ENCODE measurements at regions not wholly inside any gene's neighbourhood (a gene's known extent, or its start where the extent isn't known, plus 50 kb on each side); places are given as distances from the start of the nearest gene placed in this dataset.

DNA sequence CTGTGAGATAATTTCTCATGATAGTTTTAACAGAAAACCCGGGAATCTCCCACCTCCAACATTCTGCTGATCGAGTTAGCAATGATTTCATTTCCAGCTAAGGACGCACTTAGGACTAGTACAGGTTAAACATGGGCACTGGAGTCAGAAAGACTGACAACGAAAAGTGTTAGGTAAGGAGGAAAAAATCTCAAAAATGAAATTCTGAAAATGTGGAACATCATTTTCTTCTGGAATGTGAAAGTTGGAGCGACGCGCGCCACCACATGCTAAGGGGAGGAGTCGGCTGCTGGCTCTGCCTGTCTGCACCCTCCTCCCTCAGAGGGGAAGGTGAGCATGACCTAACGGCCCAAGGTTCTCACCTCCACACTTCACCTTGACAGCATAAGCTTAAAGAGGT lies 221.6 kb upstream of the KCNG1 start:
- Histone ChIP-seq H2AK9ac (replicated peaks; ENCODE audit: low read depth, low read length, poor library complexity) (no peak overlapping the region), H3K27ac (ENCODE audit: insufficient read depth, low read length) (no peak overlapping the region), H2BK15ac (ENCODE audit: low read depth, low read length) (no peak overlapping the region), H2BK20ac (ENCODE audit: low read depth, low read length) (no peak overlapping the region), H3K36me3 (ENCODE audit: control insufficient read depth, insufficient read depth, low read length) (no peaks in the 10 kb centered on the region), H4K20me1 (ENCODE audit: insufficient read depth, low read length) (no peaks in the 10 kb centered on the region), H3K18ac (ENCODE audit: low read depth, low read length) (no peak overlapping the region), H3K23ac (ENCODE audit: low read depth, low read length) (no peak overlapping the region), H2AK5ac (ENCODE audit: low read depth, low read length) (no peak overlapping the region), H3K4me2 (ENCODE audit: low read depth, low read length) (no peak overlapping the region), H3K14ac (replicated peaks; ENCODE audit: low read depth, low read length) (no peak overlapping the region), H3K56ac (ENCODE audit: extremely low read depth, insufficient read depth, low read length) (no peak overlapping the region), H3K9me3 (ENCODE audit: control insufficient read depth, insufficient read depth, low read length) (peaks cover 19% of the 10 kb centered on the region), H2AFZ (replicated peaks; ENCODE audit: low read length, poor library complexity) (no peak overlapping the region), H3K9ac (ENCODE audit: low read depth, low read length) (no peak overlapping the region), H2BK120ac (ENCODE audit: low read depth, low read length) (no peak overlapping the region), H4K91ac (ENCODE audit: insufficient read depth, low read depth, low read length) (no peak overlapping the region), H3K27me3 (ENCODE audit: control insufficient read depth, insufficient read depth, low read length) (peaks cover 60% of the 10 kb centered on the region), H3K79me1 (ENCODE audit: low read depth in 1 of 2, low read length in 2 of 2) (no peaks in the 10 kb centered on the region), H2BK5ac (ENCODE audit: low read depth, low read length, poor library complexity, severe bottlenecking) (no peak overlapping the region), H3K4me1 (ENCODE audit: control insufficient read depth, insufficient read depth, low read length) (no peaks in the 10 kb centered on the region), H3K4ac (ENCODE audit: low read depth, low read length) (no peak overlapping the region), H3K9me1 (ENCODE audit: insufficient read depth, low read length) (peaks cover 2% of the 10 kb centered on the region; the same call in 1 of the 2 replicates), H3K4me3 (ENCODE audit: insufficient read depth, low read depth, low read length) (no peak overlapping the region), H4K5ac (ENCODE audit: low read depth, low read length) (no peak overlapping the region), H4K8ac (ENCODE audit: low read depth in 2 of 2, low read length in 2 of 2) (no peak overlapping the region)
- no TSS peak for BruUV-seq (replicated peaks)
- ChIA-PET CTCF (no interaction called here), POLR2A (ENCODE audit: unreplicated experiment) (no interaction called here)
- no peak for ATAC-seq (ENCODE audit: low read depth)
- intact Hi-C loops (cut with micrococcal nuclease) (no loop called here), in situ Hi-C loops (cut with MboI; ENCODE audit: low sequenced_read_pairs) (no loop called here), dilution Hi-C loops (cut with HindIII; ENCODE audit: low sequenced_read_pairs, unreplicated experiment) (no loop called here)
- DNase-seq: no peak
- TF ChIP-seq CHD1 (IDR thresholded peaks at IDR 0.05; ENCODE audit: low read depth, low read length) (no peak), FOS (IDR thresholded peaks at IDR 0.05; ENCODE audit: low read depth, low read length) (no peak), RFX5 (IDR thresholded peaks at IDR 0.05; ENCODE audit: low read depth, low read length) (no peak), RCOR1 (IDR thresholded peaks at IDR 0.05; ENCODE audit: insufficient replicate concordance, low read length) (no peak), POLR2A (IDR thresholded peaks at IDR 0.05; ENCODE audit: low read depth, low read length) (no peak), BHLHE40 (IDR thresholded peaks at IDR 0.05; ENCODE audit: low read depth, low read length) (no peak), MAZ (IDR thresholded peaks at IDR 0.05; ENCODE audit: borderline replicate concordance, low read depth, low read length) (no peak), MXI1 (IDR thresholded peaks at IDR 0.05; ENCODE audit: borderline replicate concordance, low read depth, low read length) (no peak), MAFK (IDR thresholded peaks at IDR 0.05; ENCODE audit: low read depth, low read length) (no peak), SMC3 (IDR thresholded peaks at IDR 0.05; ENCODE audit: low read depth, low read length) (no peak), CEBPB (IDR thresholded peaks at IDR 0.05; ENCODE audit: low read depth, low read length) (no peak), RAD21 (IDR thresholded peaks at IDR 0.05; ENCODE audit: low read length) (no peak), NFE2L2 (IDR thresholded peaks at IDR 0.05; ENCODE audit: low read depth, low read length) (no peak)
- TF ChIP-seq, protein P1, sequence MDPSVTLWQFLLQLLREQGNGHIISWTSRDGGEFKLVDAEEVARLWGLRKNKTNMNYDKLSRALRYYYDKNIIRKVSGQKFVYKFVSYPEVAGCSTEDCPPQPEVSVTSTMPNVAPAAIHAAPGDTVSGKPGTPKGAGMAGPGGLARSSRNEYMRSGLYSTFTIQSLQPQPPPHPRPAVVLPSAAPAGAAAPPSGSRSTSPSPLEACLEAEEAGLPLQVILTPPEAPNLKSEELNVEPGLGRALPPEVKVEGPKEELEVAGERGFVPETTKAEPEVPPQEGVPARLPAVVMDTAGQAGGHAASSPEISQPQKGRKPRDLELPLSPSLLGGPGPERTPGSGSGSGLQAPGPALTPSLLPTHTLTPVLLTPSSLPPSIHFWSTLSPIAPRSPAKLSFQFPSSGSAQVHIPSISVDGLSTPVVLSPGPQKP (IDR thresholded peaks at IDR 0.05; ENCODE audit: borderline replicate concordance, low read depth, low read length): no peak
- TF ChIP-seq, protein P2, sequence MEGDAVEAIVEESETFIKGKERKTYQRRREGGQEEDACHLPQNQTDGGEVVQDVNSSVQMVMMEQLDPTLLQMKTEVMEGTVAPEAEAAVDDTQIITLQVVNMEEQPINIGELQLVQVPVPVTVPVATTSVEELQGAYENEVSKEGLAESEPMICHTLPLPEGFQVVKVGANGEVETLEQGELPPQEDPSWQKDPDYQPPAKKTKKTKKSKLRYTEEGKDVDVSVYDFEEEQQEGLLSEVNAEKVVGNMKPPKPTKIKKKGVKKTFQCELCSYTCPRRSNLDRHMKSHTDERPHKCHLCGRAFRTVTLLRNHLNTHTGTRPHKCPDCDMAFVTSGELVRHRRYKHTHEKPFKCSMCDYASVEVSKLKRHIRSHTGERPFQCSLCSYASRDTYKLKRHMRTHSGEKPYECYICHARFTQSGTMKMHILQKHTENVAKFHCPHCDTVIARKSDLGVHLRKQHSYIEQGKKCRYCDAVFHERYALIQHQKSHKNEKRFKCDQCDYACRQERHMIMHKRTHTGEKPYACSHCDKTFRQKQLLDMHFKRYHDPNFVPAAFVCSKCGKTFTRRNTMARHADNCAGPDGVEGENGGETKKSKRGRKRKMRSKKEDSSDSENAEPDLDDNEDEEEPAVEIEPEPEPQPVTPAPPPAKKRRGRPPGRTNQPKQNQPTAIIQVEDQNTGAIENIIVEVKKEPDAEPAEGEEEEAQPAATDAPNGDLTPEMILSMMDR (conservative IDR thresholded peaks at IDR 0.05; ENCODE audit: low read depth, low read length): no peak
- TF ChIP-seq, protein P3, sequence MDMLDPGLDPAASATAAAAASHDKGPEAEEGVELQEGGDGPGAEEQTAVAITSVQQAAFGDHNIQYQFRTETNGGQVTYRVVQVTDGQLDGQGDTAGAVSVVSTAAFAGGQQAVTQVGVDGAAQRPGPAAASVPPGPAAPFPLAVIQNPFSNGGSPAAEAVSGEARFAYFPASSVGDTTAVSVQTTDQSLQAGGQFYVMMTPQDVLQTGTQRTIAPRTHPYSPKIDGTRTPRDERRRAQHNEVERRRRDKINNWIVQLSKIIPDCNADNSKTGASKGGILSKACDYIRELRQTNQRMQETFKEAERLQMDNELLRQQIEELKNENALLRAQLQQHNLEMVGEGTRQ (IDR thresholded peaks at IDR 0.05; ENCODE audit: low read depth, low read length): no peak
- 60% methylated on average over 1 of the region's 10 CpGs; no CpG with 5 or more reads in 1 of the 2 experiments for WGBS, 2 experiments (ENCODE audit: extremely low coverage in 2 of 2, insufficient read length in 1 of 2)

Measured in IMR-90 (cell line).